Progenitor cell of endocrine pancreas (in vitro differentiated cells): ENCODE measurements at regions not wholly inside any gene's neighbourhood (a gene's known extent, or its start where the extent isn't known, plus 50 kb on each side); places are given as distances from the start of the nearest gene placed in this dataset.

ENCODE experiments used
- DNase-seq: peaks from one replicate; pipeline ENCODE4 v3.0.0; 2021; ENCODE audit warnings: low spot score; ENCODE audit not compliant: unreplicated experiment
- H3K27ac Mint-ChIP-seq: 2 replicates; pipeline ENCODE4 v1.8.0; 2021; ENCODE audit warnings: mild to moderate bottlenecking, moderate library complexity, mixed read lengths
- H3K27me3 Mint-ChIP-seq: 2 replicates; pipeline ENCODE4 v1.8.0; 2021; ENCODE audit warnings: mixed read lengths
- H3K36me3 Mint-ChIP-seq: 2 replicates; pipeline ENCODE4 v1.8.0; 2022; ENCODE audit warnings: mixed read lengths; ENCODE audit not compliant: insufficient read depth
- H3K4me1 Mint-ChIP-seq: 2 replicates; pipeline ENCODE4 v1.8.0; 2021; ENCODE audit warnings: low read depth, mixed read lengths
- H3K4me3 Mint-ChIP-seq: 2 replicates; pipeline ENCODE4 v1.8.0; 2021; ENCODE audit warnings: low read depth, mild to moderate bottlenecking, moderate library complexity, mixed read lengths
- H3K9me3 Mint-ChIP-seq: 2 replicates; pipeline ENCODE4 v1.8.0; 2021; ENCODE audit warnings: low read depth, mixed read lengths
- CTCF ChIP-seq: fragments of 200-600 bp; sonication (generic); IDR thresholded peaks from one replicate; pipeline ENCODE4 v1.5.0; 2021; ENCODE audit warnings: antibody characterized with exemption, mild to moderate bottlenecking; ENCODE audit not compliant: unreplicated experiment

DNA sequence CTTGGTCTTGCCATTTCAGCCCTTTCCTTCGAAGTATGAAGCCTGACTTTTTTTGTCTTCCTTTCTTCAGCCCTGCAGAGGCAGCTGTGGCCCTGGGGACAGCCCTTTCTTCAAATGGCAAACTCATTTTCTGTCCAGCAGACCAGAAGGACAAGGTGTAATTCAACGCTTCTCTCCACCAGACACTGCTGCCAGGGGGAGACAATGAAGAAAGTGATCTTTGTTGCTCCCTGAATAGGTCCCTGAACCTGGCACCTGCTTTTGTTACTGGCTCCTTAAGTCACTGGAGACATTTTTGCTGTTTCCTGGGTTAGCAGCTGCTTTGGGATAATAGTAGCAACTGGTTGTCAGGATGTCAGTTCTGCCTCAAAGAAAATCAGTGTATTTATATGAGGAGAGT, 50.8 kb upstream of the MACF1 start:
- H3K9me3 Mint-ChIP-seq = no peaks in the 10 kb centered on the region
- H3K4me3 Mint-ChIP-seq = no peak overlapping the region
- H3K36me3 Mint-ChIP-seq = no peaks in the 10 kb centered on the region
- no peaks in the 10 kb centered on the region for H3K27me3 Mint-ChIP-seq
- DNase-seq = no peak
- H3K27ac Mint-ChIP-seq = peak overlapping the region; percentile 43
- peaks cover 61% of the 10 kb centered on the region for H3K4me1 Mint-ChIP-seq
- TF ChIP-seq CTCF = no peak

- peaks cover 70% of the 10 kb centered on the region for H3K4me1 Mint-ChIP-seq
- H3K9me3 Mint-ChIP-seq = no peaks in the 10 kb centered on the region
- no peaks in the 10 kb centered on the region for H3K36me3 Mint-ChIP-seq
- TF ChIP-seq CTCF = no peak
- no peak overlapping the region for H3K4me3 Mint-ChIP-seq
- no peak for DNase-seq
- H3K27ac Mint-ChIP-seq = peak overlapping the region; percentile 47
- H3K27me3 Mint-ChIP-seq = no peaks in the 10 kb centered on the region
Observed at GRCh38 chr1:39154553-39155421, 49.7 kb upstream of the MACF1 start.
